ENCODE measurements at regions not wholly inside any gene's neighbourhood (a gene's known extent, or its start where the extent isn't known, plus 50 kb on each side); places are given as distances from the start of the nearest gene placed in this dataset.

DNA sequence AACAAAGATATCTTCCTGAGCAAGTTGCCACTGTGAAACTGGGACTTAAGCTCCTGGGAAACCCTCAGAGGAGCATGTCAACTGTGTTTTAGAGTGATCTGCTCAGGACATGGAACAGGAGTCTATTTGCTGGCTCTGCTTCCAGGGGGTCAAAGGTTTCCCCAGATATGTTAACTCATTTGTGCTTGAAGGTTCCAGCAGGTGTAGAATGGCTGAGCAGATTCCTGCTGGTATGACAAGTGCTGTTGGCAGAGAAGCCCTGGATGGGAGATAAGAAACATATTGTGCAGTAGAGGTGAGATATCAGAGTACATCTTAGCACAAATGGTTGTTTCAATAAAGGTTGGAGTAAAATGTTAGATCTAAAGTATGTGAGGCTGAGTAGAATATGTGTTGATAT, 282.7 kb upstream of the DACH1 start:
- POLR2A ChIA-PET (ENCODE audit: low non-redundant PET): no interaction called here
- CTCF ChIA-PET: no interaction called here
- H3K4me3 ChIP-seq (ENCODE audit: low read depth, low read length, poor library complexity, severe bottlenecking): no peak overlapping the region
- no peaks in the 10 kb centered on the region for H3K36me3 ChIP-seq (ENCODE audit: insufficient read depth, low read length, poor library complexity, severe bottlenecking)
- intact Hi-C loops (cut with micrococcal nuclease; ENCODE audit: unreplicated experiment): no loop called here
- H3K9me3 ChIP-seq (ENCODE audit: low read depth, low read length, poor library complexity, severe bottlenecking): no peaks in the 10 kb centered on the region
- TF ChIP-seq, protein P1, sequence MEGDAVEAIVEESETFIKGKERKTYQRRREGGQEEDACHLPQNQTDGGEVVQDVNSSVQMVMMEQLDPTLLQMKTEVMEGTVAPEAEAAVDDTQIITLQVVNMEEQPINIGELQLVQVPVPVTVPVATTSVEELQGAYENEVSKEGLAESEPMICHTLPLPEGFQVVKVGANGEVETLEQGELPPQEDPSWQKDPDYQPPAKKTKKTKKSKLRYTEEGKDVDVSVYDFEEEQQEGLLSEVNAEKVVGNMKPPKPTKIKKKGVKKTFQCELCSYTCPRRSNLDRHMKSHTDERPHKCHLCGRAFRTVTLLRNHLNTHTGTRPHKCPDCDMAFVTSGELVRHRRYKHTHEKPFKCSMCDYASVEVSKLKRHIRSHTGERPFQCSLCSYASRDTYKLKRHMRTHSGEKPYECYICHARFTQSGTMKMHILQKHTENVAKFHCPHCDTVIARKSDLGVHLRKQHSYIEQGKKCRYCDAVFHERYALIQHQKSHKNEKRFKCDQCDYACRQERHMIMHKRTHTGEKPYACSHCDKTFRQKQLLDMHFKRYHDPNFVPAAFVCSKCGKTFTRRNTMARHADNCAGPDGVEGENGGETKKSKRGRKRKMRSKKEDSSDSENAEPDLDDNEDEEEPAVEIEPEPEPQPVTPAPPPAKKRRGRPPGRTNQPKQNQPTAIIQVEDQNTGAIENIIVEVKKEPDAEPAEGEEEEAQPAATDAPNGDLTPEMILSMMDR (conservative IDR thresholded peaks at IDR 0.05; ENCODE audit: low read depth, low read length): no peak
- H3K4me1 ChIP-seq (ENCODE audit: insufficient read depth, low read length, poor library complexity, severe bottlenecking): no peaks in the 10 kb centered on the region
- no TSS peak for BruUV-seq (replicated peaks)
- no peak for DNase-seq (ENCODE audit: low spot score)
- no peak overlapping the region for H3K27ac ChIP-seq (ENCODE audit: low read depth, low read length, poor library complexity, severe bottlenecking)
- peaks cover 19% of the 10 kb centered on the region for H3K27me3 ChIP-seq (replicated peaks; ENCODE audit: insufficient read depth, low read depth, low read length, poor library complexity)

DNA sequence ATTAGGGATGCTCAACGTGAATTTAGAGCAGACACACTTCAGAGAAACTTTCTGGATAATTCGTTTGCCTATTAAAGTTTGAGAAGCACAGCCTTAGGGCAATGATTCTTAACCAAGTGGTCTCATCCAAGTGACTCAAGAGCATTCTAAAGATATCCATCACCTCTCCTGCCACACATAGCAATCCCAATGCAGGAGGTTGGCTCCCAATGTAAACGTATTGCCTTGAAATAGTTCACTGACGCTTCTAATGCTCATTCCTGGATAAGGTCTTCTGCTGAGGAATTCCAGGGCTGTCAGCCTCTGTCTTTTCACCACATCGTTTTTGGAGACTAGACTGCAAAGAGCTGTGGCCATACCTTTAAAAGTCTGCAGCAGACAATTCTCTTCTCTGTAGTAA, 279.8 kb upstream of the DACH1 start:
- no peak for DNase-seq (ENCODE audit: low spot score)
- Histone ChIP-seq H3K36me3 (ENCODE audit: insufficient read depth, low read length, poor library complexity, severe bottlenecking) (no peaks in the 10 kb centered on the region), H3K4me3 (ENCODE audit: low read depth, low read length, poor library complexity, severe bottlenecking) (no peak overlapping the region), H3K4me1 (ENCODE audit: insufficient read depth, low read length, poor library complexity, severe bottlenecking) (no peaks in the 10 kb centered on the region), H3K27ac (ENCODE audit: low read depth, low read length, poor library complexity, severe bottlenecking) (no peak overlapping the region), H3K9me3 (ENCODE audit: low read depth, low read length, poor library complexity, severe bottlenecking) (no peaks in the 10 kb centered on the region), H3K27me3 (replicated peaks; ENCODE audit: insufficient read depth, low read depth, low read length, poor library complexity) (peaks cover 25% of the 10 kb centered on the region)
- no peak for TF ChIP-seq EZH2 (IDR thresholded peaks at IDR 0.05; ENCODE audit: borderline replicate concordance, low read depth, low read length, poor library complexity, severe bottlenecking)
- TF ChIP-seq, protein P1 (conservative IDR thresholded peaks at IDR 0.05; ENCODE audit: low read depth, low read length): no peak
- CTCF ChIA-PET: no interaction called here
- intact Hi-C loops (cut with micrococcal nuclease; ENCODE audit: unreplicated experiment): no loop called here
- no TSS peak for BruUV-seq (replicated peaks)
- POLR2A ChIA-PET (ENCODE audit: low non-redundant PET): no interaction called here

GRCh38 chr13:72145383-72145782, 278.4 kb upstream of the DACH1 start:
- intact Hi-C loops (cut with micrococcal nuclease; ENCODE audit: unreplicated experiment): no loop called here
- CTCF ChIA-PET: no interaction called here
- no peak for TF ChIP-seq EZH2 (IDR thresholded peaks at IDR 0.05; ENCODE audit: borderline replicate concordance, low read depth, low read length, poor library complexity, severe bottlenecking)
- TF ChIP-seq, protein P1 (conservative IDR thresholded peaks at IDR 0.05; ENCODE audit: low read depth, low read length): no peak
- no peaks in the 10 kb centered on the region for H3K9me3 ChIP-seq (ENCODE audit: low read depth, low read length, poor library complexity, severe bottlenecking)
- H3K27ac ChIP-seq (ENCODE audit: low read depth, low read length, poor library complexity, severe bottlenecking): no peak overlapping the region
- no peak for DNase-seq (ENCODE audit: low spot score)
- no peaks in the 10 kb centered on the region for H3K4me1 ChIP-seq (ENCODE audit: insufficient read depth, low read length, poor library complexity, severe bottlenecking)
- no TSS peak for BruUV-seq (replicated peaks)
- POLR2A ChIA-PET (ENCODE audit: low non-redundant PET): no interaction called here
- H3K27me3 ChIP-seq (replicated peaks; ENCODE audit: insufficient read depth, low read depth, low read length, poor library complexity): peaks cover 30% of the 10 kb centered on the region
- no peak overlapping the region for H3K4me3 ChIP-seq (ENCODE audit: low read depth, low read length, poor library complexity, severe bottlenecking)
- H3K36me3 ChIP-seq (ENCODE audit: insufficient read depth, low read length, poor library complexity, severe bottlenecking): no peaks in the 10 kb centered on the region
